ENCODE measurements at regions not wholly inside any gene's neighbourhood (a gene's known extent, or its start where the extent isn't known, plus 50 kb on each side); places are given as distances from the start of the nearest gene placed in this dataset.

DNA sequence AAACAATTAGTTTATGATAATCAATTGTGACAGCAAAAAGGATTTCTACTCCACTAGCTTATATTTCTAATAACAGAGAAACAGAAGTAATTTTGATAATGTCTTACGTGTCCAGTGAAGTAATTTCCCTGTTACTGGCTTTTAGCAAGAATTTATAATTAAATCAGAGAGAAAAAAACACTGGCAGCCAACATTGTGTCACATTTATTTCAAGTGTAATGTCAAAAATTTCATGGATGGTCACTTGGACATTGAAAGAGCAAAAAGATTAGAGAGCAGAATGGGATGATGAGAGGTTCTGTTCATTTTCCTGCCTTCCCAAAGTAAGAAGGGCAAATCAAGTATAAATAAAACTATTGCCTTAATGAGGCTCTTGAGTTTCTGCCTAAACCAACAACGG is 239.3 kb upstream of the SEMA6A start:
- Histone ChIP-seq H3K4me1 (replicated peaks in 1 of 2) (peaks cover 24 to 26% of the 10 kb centered on the region in 2 donors), H3K27ac (no peak overlapping the region), H3K4me3 (no peak overlapping the region)
- 0 to 82% (median 48%) methylated on average over 1 to 2 of the region's 2 CpGs; no CpG with 5 or more reads in 2 of the 10 experiments for WGBS, 10 experiments
- ATAC-seq (replicated peaks in 6 of 8), result peak in 2 of 8 experiments; percentile 8 to 25
- in situ Hi-C loops (cut with MboI; ENCODE audit: low pct_unique_long_range_greater_than_20kb in 2 of 9, low sequenced_read_pairs in 9 of 9, unreplicated experiment in 9 of 9), result no loop called here

DNA sequence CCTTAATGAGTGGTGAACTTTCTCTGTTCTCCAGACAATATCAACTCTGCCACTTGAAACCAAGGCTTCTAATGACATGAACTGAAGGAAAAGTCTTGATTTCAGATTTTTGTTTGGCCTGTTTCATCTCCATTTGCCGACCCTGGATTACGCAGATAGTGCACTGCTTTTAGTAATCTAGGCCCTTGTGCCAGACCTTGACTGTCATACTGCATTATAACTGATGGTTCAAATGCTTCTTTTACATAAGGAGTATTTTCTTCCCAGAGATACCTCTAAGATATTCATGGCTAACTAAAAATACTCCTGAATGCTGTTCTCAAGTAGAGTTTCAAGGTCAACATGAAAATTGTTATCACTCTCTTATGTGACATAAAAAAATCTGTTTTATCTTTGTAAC is 238.7 kb upstream of the SEMA6A start:
- Histone ChIP-seq H3K4me1 (replicated peaks in 1 of 2) (peaks cover 24 to 26% of the 10 kb centered on the region in 2 donors), H3K4me3 (no peak overlapping the region), H3K27ac (no peak overlapping the region)
- WGBS, 10 experiments, result 5 to 100% (median 92%) methylated on average over 2 of the region's 2 CpGs; no CpG with 5 or more reads in 2 of the 10 experiments
- no peak for ATAC-seq (replicated peaks in 6 of 8)
- in situ Hi-C loops (cut with MboI; ENCODE audit: low pct_unique_long_range_greater_than_20kb in 2 of 9, low sequenced_read_pairs in 9 of 9, unreplicated experiment in 9 of 9), result no loop called here

DNA sequence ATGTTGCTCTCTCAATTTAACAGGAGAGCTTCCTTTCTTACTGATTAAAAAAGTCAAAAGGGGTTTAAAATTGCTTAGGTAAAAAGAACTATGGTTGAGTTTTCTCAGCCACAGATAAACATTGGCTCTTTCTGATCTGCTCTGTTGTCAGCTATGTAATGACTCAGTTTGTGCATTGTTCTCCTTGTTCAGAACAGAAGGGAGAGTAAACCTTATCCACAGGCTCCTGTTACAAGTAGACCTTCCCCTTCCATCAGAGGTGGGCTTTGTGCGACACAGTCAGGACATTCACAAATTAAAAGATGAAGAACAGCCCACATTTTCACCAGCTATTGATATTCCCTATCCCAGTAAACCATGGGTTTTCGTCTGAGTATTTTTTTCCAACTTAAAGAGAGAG is 236.3 kb upstream of the SEMA6A start:
- 0 to 88% (median 40%) methylated on average over 1 to 2 of the region's 2 CpGs; no CpG with 5 or more reads in 3 of the 10 experiments for WGBS, 10 experiments
- in situ Hi-C loops (cut with MboI; ENCODE audit: low pct_unique_long_range_greater_than_20kb in 2 of 9, low sequenced_read_pairs in 9 of 9, unreplicated experiment in 9 of 9), result no loop called here

DNA sequence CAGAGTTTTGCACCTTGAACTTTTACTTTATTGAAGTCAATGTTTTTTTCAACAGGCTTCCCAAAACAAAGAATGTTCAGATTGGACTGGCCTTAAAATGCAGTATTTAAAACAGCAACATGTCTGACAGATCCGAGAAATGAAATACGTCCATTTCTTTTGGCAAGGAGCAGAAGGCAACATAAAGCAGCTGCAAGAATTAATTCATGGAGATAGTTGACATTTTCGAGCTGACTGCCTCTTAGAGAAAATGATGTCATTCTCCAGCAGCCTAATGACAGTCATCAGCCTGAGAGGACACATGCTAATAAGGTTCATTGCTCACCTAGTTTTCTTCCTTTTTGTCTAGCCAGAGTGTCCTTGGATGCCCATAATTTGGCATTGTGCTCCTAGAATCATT is 232.2 kb upstream of the SEMA6A start:
- peak in 5 of 8 experiments; percentile 77 to 92 (median 87) for ATAC-seq (replicated peaks in 6 of 8)
- in situ Hi-C loops (cut with MboI; ENCODE audit: low pct_unique_long_range_greater_than_20kb in 2 of 9, low sequenced_read_pairs in 9 of 9, unreplicated experiment in 9 of 9), result no loop called here
- Histone ChIP-seq H3K4me3 (no peak overlapping the region), H3K4me1 (replicated peaks in 1 of 2) (peaks cover 6 to 11% of the 10 kb centered on the region in 2 donors), H3K27ac (no peak overlapping the region)
- WGBS, 10 experiments, result 0 to 69% (median 45%) methylated on average over 1 to 3 of the region's 3 CpGs

More for the DNA sequence above, 236.3 kb upstream of the SEMA6A start:
- H3K27ac ChIP-seq, result no peak overlapping the region
- no peak overlapping the region for H3K4me3 ChIP-seq
- peak in 4 of 8 experiments; percentile 28 to 62 (median 40) for ATAC-seq (replicated peaks in 6 of 8)
- peaks cover 19 to 27% of the 10 kb centered on the region in 2 donors for H3K4me1 ChIP-seq (replicated peaks in 1 of 2)

DNA sequence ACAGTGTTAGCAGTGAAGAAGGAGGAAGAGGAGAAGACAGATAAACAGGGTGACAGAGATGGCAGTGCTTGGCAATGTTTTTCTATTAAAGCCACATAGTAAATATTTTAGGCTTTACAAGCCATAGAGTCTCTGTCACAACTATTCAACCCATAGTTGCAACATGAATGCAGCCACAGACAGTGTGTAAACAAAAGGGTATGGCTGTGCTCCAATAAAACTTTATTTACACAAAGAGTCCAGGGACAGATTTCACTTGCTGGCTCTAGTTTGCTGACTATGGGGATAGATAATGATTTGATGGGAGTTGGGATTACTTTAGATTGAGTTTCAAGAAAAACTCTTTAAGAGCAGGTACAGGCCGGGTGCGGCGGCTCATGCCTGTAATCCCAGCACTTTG is 224.8 kb upstream of the SEMA6A start:
- Histone ChIP-seq H3K4me1 (replicated peaks in 1 of 2) (peaks cover 0 to 4% of the 10 kb centered on the region in 2 donors), H3K4me3 (no peak overlapping the region), H3K27ac (no peak overlapping the region)
- 82 to 93% (median 87%) methylated on average over 3 of the region's 3 CpGs; no CpG with 5 or more reads in 7 of the 10 experiments for WGBS, 10 experiments
- in situ Hi-C loops (cut with MboI; ENCODE audit: low pct_unique_long_range_greater_than_20kb in 2 of 9, low sequenced_read_pairs in 9 of 9, unreplicated experiment in 9 of 9), result no loop called here
- ATAC-seq (replicated peaks in 6 of 8), result peak in 1 of 8 experiments; percentile 61

DNA sequence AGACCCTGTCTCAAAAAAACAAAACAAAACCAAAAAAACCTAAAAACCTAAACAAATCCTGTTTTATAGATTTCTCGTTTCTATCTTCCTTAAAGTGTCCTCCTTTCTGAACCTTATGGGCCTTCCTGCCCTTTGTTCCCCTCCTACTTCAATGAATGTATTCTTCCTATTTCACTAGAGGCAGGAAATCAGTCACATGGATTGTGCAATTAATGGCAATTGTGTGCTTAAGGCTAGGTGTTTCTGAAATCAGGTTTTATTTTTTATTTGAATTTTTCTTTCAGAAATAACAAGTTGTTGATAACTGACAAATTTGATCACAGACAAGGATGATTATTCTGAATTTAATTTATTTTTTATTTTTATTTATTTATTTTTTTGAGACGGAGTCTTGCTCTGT is 220.6 kb upstream of the SEMA6A start:
- no peak for ATAC-seq (replicated peaks in 6 of 8)
- Histone ChIP-seq H3K27ac (no peak overlapping the region), H3K4me1 (replicated peaks in 1 of 2) (no peaks in the 10 kb centered on the region), H3K4me3 (no peak overlapping the region)
- WGBS, 10 experiments, result 17 to 94% (median 67%) methylated on average over 1 to 2 of the region's 2 CpGs; no CpG with 5 or more reads in 1 of the 10 experiments
- in situ Hi-C loops (cut with MboI; ENCODE audit: low pct_unique_long_range_greater_than_20kb in 2 of 9, low sequenced_read_pairs in 9 of 9, unreplicated experiment in 9 of 9), result no loop called here

DNA sequence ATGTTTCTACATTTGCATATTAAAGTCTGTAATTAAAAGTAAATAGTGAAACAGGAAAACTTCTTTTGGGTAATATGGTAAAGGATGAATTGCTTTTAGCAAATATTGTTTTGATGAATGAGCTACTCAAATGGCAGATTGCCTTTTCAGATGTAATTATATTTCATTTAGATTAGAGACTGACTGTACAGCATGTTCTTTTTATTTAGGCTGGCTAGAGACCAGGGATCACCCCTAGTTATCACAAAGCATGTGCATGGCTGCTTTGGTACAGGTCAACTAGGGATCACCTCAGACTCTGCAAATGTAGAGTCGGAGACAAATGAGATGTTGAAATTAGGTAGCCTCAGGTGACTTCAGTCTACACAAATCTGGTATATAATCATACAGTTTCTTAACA is 214.9 kb upstream of the SEMA6A start:
- no peak for ATAC-seq (replicated peaks in 6 of 8)
- Histone ChIP-seq H3K27ac (no peak overlapping the region), H3K4me3 (no peak overlapping the region), H3K4me1 (replicated peaks in 1 of 2) (peaks cover 4 to 12% of the 10 kb centered on the region in 2 donors)
- in situ Hi-C loops (cut with MboI; ENCODE audit: low pct_unique_long_range_greater_than_20kb in 2 of 9, low sequenced_read_pairs in 9 of 9, unreplicated experiment in 9 of 9), result no loop called here
- 0 to 100% (median 80%) methylated on average over 1 of the region's 1 CpG; no CpG with 5 or more reads in 5 of the 10 experiments for WGBS, 10 experiments

DNA sequence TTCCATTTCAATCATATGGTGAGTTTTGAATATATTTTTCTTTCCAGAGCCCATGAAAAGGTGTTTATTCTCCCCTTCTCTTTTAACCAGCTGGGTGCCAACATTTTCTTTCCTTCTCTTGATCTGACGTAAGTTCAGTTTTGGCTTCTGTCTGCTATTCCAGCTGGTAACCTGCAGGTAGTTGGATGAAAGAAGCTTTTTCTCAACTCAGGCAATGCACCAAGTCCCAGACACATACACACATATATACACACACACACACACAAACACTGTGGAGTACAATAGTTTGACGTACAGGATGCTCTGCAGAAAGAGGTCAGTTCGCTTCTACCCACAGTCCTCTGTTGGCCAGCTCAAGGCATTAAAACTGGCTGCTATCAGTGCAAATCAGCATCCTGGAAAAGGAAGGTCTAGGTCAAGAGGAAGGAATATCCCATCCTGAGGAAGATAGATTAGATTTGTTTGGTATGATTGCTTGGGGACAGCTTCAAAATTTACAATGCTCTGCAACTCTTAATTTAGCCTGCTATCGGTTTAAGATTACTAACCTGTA is 214.3 kb upstream of the SEMA6A start:
- 0 to 89% (median 34%) methylated on average over 1 to 4 of the region's 4 CpGs for WGBS, 10 experiments
- no peak for ATAC-seq (replicated peaks in 6 of 8)

DNA sequence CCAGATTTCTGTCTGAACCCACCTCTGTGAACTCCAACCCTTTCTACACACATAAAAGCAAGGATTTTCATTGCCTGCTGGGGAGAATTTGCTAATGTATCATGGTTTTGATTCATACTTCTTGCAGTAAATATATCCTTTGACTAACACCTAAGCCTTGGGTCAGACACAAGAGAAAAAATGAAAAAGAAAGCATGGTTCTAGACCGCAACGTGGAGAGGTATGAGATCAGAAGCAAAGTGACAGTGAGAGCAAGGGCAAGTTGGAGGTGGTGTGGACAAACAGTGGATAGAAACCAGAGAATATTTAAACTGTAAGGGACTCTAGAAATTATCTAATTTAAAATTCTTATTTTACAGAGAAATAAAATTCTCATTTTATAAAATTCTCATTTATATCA is 212.9 kb upstream of the SEMA6A start:
- in situ Hi-C loops (cut with MboI; ENCODE audit: low pct_unique_long_range_greater_than_20kb in 2 of 9, low sequenced_read_pairs in 9 of 9, unreplicated experiment in 9 of 9), result no loop called here
- 6 to 100% (median 56%) methylated on average over 2 of the region's 2 CpGs; no CpG with 5 or more reads in 2 of the 10 experiments for WGBS, 10 experiments
- H3K27ac ChIP-seq, result no peak overlapping the region
- no peak for ATAC-seq (replicated peaks in 6 of 8)
- peaks cover 4 to 12% of the 10 kb centered on the region in 2 donors for H3K4me1 ChIP-seq (replicated peaks in 1 of 2)
- H3K4me3 ChIP-seq, result no peak overlapping the region

More for the DNA sequence above, 214.3 kb upstream of the SEMA6A start:
- H3K4me1 ChIP-seq (replicated peaks in 1 of 2), result peaks cover 4 to 12% of the 10 kb centered on the region in 2 donors
- H3K27ac ChIP-seq, result no peak overlapping the region
- in situ Hi-C loops (cut with MboI; ENCODE audit: low pct_unique_long_range_greater_than_20kb in 2 of 9, low sequenced_read_pairs in 9 of 9, unreplicated experiment in 9 of 9), result no loop called here
- no peak overlapping the region for H3K4me3 ChIP-seq

DNA sequence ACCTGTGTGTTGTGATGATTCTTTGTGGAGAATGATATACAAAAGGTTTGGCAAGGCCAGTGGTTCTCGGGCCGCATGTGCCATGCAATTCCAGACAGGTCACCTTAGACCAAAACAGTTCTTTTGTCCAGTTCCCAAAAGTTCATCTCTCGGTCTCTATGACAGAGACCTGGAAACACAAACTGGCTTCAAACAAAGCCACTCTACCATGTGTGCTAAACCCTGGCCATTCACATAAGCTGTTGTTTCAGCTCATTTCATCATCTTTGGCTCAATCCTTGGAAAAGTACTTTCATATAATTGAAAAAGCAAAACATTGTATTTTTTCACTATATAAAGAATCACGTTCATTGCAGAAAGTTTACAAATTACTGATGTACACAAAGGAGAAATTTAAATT is 210.5 kb upstream of the SEMA6A start:
- Histone ChIP-seq H3K4me1 (replicated peaks in 1 of 2) (peaks cover 4 to 12% of the 10 kb centered on the region in 2 donors), H3K27ac (peak overlapping the region; percentile 22 to 86), H3K4me3 (no peak overlapping the region)
- 4 to 91% (median 46%) methylated on average over 1 to 4 of the region's 4 CpGs; no CpG with 5 or more reads in 1 of the 10 experiments for WGBS, 10 experiments
- ATAC-seq (replicated peaks in 6 of 8), result peak in 4 of 8 experiments; percentile 32 to 90 (median 73)
- in situ Hi-C loops (cut with MboI; ENCODE audit: low pct_unique_long_range_greater_than_20kb in 2 of 9, low sequenced_read_pairs in 9 of 9, unreplicated experiment in 9 of 9), result no loop called here

DNA sequence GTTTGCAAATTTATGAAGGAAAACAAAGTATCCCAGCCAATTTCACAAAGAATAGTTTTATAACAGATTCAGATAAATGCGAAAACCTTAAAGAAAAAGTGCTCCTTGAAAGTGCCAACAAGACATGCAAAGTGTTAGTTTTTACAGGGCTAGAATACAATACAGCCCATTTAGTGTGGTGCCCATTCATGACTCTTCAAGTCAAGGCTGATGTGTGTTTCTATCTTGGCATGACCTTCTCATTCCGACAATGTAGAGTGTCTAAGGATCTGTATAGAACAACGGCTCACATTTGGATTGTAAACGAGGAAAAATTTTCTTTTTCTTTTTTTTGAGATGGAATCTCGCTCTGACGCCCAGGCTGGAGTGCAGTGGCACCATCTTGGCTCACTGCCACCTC is 205.2 kb upstream of the SEMA6A start:
- ATAC-seq (replicated peaks in 6 of 8), result no peak
- no peak overlapping the region for H3K27ac ChIP-seq
- 38 to 100% (median 84%) methylated on average over 1 to 6 of the region's 6 CpGs; no CpG with 5 or more reads in 1 of the 10 experiments for WGBS, 10 experiments
- no peak overlapping the region for H3K4me3 ChIP-seq
- peaks cover 14 to 17% of the 10 kb centered on the region in 2 donors for H3K4me1 ChIP-seq (replicated peaks in 1 of 2)
- in situ Hi-C loops (cut with MboI; ENCODE audit: low pct_unique_long_range_greater_than_20kb in 2 of 9, low sequenced_read_pairs in 9 of 9, unreplicated experiment in 9 of 9), result no loop called here

DNA sequence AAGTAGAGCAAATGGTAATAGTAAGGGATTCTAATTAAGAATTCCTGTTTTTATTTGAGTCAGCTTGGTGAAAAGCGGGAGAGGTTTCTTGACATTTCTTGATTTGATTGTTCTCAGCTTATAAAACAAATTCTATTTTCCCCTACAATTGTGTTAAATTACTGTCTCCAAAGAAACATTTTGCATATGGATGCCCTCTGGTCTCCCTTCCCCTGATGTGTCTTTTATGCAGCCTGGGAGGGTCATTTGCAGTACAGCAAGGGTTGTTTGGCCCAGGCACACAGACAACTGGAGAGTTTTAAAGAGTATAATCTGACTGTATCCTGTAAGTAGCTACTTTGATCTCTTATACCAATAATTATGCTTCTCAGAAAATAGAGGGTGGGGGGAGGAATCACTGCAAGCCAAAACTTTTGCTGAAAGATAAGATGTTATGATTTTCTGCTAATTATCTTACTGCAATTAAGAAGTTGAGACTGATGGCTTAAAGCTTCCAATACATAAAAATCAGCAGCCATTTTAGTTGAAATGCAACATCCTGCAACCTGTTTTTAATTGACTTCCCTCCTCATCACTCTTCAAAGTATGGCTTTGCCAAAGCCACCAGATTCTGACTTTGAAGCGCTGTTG is 204.1 kb upstream of the SEMA6A start:
- Histone ChIP-seq H3K4me1 (replicated peaks in 1 of 2) (peaks cover 14 to 19% of the 10 kb centered on the region in 2 donors), H3K27ac (peak overlapping the region in 1 of 2 donors; percentile 33), H3K4me3 (no peak overlapping the region)
- ATAC-seq (replicated peaks in 6 of 8), result peak in 2 of 8 experiments; percentile 14 to 18
- 13 to 100% (median 72%) methylated on average over 1 to 2 of the region's 2 CpGs; no CpG with 5 or more reads in 1 of the 10 experiments for WGBS, 10 experiments
- in situ Hi-C loops (cut with MboI; ENCODE audit: low pct_unique_long_range_greater_than_20kb in 2 of 9, low sequenced_read_pairs in 9 of 9, unreplicated experiment in 9 of 9), result no loop called here

DNA sequence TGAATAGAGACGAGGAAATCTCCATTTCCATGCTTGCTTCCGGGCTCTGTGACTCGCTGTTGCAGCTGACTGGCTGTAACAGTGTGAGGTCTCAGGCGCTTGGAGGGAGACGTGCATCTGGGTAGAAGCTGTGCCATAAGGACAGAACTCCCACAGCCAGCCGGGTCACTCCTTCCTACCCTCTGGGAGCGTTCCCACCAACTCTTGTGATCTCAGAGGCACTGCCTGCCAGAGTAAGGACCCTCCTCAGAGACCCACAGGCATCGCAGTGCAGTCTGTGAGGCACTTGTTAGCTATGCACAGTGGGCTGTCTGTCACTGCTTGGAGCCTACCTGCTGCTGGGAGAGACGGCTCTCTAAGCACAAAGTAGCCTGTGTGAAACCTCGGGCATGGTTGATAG is 203.4 kb upstream of the SEMA6A start:
- WGBS, 10 experiments, result 5 to 58% (median 15%) methylated on average over 1 to 8 of the region's 10 CpGs
- H3K4me1 ChIP-seq (replicated peaks in 1 of 2), result peaks cover 14 to 26% of the 10 kb centered on the region in 2 donors
- H3K27ac ChIP-seq, result peak overlapping the region; percentile 33 to 47
- in situ Hi-C loops (cut with MboI; ENCODE audit: low pct_unique_long_range_greater_than_20kb in 2 of 9, low sequenced_read_pairs in 9 of 9, unreplicated experiment in 9 of 9), result no loop called here
- peak overlapping the region in 4 of 5 donors; percentile 6 to 19 (median 18) for H3K4me3 ChIP-seq
- ATAC-seq (replicated peaks in 6 of 8), result peak; percentile 32 to 95 (median 93)

Data from motor neuron (in vitro differentiated cells).